GM18909 (cell line): ENCODE measurements at regions not wholly inside any gene's neighbourhood (a gene's known extent, or its start where the extent isn't known, plus 50 kb on each side); places are given as distances from the start of the nearest gene placed in this dataset.
"Not testable (repeated sequence)": the region's sequence is repeated elsewhere in the genome, so short reads cannot be mapped to it uniquely, and the experiment has no call there.

Experiments used
- ATAC-seq: cut with Tn5 transposase; IDR thresholded peaks from one replicate; pipeline ENCODE4 v1.9.1; 2021; ENCODE audit warnings: mild to moderate bottlenecking; ENCODE audit not compliant: unreplicated experiment, poor library complexity

DNA sequence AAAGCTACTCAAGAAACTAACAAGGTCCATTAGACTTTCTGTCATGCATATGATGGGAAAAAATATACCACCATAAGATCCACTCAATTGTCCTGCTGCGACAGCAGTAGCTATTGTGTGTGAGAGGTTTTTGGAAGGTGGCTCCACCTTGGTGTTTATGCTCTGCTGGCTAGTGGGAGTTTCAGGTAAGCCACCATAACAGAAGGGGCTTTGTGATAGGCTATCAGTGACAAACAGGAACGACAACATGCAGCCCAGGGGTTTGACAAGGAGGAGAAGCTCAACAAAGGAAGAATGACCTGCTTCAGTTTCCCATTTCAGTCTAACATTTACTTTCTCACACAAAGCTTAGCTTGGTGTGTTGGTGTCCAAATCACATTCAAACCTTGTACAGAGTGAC lies 182.6 kb downstream of the ATOH1 start:
- ATAC-seq, result no peak

DNA sequence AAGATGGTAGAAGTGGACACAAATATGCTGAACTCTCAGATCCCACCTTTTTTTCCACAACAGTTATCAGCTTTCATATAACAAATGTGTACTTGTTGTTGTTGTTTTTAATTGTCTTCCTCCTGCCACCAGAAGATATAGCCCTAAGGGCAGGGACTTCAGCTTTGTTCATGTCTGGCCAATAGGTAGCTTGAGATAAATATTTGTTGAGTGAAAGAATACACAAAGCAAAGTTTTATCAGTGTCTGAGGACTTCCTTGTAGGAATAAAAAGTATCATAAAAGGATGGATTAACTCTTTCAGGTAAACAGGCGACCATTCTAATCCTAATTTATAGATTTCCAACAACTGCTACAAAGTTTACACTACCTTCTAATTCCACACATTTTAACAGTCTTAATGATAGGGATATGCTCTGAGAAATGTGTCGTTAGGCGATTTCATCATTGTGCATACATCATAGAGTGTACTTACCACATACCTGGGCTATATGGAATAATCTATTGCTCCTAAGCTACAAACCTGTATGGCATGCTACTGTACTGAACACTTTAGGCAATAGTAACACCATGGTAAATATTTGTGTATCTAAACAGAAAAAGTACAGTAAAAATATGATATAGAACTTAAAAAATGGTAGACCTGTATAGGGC lies 186.1 kb downstream of the ATOH1 start:
- ATAC-seq, result no peak

DNA sequence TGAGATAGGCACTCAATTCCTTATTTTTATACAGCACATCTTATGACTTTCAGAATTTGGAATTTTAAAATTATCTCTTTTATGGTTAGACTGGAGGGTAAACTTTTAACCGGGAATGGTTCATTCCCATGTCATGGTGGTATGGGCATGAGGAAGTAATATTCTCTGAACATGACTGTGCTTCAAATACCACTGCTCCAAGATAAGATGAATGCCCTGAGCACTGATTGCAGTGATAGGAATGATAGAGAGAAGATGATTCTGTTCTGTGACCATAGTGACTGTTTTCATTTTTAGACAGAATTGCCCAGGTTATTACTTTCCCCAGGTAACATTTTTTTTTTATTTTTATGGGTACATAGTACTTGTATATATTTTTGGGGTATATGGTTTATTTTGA lies 187.4 kb downstream of the ATOH1 start:
- no peak for ATAC-seq

DNA sequence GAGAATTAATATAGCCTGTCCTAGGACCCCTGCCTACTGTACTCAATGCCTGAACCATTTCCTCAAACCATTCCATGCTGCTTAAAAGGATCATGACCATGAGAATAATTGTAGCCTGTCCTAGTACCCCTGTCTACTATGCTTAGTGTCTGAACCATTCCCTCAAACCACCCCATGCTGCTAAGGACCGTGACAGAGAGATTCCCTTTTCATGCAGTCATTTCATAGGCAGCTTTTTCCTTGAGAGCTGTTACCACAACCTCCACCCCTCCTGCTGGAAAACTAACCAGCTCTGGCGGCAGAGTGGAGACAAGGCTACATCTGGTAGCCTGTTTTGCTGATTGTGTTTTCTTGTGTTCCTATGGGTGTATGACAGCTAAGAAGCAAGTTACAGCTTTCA lies 174.9 kb upstream of the SMARCAD1 start:
- no peak for ATAC-seq

DNA sequence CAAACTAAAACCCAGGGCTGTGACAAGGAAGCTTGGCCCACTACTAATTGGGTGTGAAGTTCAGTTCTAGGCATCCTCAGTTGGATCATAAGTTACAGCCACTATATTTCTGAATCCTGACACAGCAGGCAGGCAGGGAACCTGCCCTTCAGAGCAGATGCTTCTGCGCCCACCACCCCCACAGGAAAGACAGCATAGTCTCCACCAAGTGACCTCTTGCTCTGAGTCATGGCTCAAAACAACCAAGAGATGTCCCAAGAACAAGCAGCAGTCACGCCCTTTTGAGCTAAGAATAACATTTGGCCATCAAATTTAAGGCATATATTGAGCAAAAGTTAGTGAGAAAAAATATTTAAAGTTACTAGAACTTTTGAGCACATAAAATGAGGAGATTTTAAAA lies 170.7 kb upstream of the SMARCAD1 start:
- peak; percentile 84 for ATAC-seq

DNA sequence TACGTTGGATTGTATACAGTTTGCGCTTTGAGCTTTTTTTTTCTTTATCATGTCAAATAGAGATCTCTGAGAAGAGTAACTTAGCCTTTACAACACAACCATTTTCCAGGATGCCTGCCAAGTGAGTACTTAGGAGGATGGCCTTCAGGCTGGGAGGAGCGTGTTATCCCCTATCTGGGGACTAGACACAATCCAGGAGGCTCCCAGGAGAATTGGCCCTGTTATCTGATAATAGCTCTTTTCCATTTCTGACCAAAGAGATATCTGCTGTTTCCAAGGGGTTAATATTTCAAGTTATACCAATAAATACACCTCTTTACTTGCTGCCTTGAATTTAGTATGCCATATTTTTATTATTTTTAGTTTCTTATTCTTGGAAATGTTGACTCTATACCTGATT lies 169.5 kb upstream of the SMARCAD1 start:
- no peak for ATAC-seq

DNA sequence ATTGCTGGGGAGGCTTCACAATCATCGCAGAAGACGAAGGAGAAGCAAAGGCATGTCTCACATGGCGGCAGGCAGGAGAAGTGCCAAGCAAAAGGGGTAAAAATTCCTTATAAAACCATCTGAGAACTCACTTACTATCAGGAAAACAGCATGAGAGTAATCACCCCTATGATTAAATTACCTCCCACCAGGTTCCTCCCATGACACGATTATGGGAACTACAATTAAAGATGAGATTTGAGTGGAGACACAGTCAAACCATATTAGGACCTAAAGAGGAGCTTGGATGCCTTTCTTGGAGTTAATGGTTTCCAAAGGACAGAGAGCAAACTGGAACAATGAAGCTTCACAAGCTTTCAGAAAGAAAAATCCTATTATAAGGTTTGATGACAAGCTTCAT lies 168.4 kb upstream of the SMARCAD1 start:
- no peak for ATAC-seq

DNA sequence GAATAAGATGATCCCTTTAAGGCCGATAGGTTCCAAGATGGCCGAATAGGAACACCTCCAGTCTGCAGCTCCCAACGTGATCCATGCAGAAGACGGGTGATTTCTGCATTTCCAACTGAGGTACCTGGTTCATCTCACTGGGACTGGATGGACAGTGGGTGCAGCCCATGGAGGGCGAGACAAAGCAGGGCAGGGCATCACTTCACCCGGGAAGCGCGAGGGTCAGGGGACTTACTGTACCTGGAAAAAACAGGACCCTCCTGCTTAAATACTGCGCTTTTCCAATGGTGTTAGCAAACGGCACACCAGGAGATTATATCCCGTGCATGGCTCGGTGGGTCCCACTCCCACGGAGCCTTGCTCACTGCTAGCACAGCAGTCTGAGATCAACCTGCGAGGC lies 163.2 kb upstream of the SMARCAD1 start:
- ATAC-seq, result not testable (repeated sequence)

DNA sequence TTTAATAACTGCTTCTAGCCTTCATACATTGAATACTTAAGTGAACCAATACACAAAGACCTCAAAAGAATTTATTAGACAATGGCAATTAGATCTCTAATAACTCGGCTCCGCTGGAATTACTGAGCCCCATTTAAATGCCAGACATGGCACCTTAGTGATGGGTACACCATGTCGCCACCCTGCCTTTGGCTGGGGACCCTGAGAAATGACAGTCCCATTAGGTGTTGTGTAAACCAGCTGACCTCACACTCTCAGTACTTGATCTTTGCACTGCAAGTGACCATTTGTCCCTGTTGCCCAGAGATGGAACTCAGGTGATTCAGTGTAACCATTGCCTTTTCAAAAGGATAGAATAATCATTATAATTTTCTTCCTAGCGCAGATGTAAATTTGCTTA lies 144.6 kb upstream of the SMARCAD1 start:
- ATAC-seq, result no peak

DNA sequence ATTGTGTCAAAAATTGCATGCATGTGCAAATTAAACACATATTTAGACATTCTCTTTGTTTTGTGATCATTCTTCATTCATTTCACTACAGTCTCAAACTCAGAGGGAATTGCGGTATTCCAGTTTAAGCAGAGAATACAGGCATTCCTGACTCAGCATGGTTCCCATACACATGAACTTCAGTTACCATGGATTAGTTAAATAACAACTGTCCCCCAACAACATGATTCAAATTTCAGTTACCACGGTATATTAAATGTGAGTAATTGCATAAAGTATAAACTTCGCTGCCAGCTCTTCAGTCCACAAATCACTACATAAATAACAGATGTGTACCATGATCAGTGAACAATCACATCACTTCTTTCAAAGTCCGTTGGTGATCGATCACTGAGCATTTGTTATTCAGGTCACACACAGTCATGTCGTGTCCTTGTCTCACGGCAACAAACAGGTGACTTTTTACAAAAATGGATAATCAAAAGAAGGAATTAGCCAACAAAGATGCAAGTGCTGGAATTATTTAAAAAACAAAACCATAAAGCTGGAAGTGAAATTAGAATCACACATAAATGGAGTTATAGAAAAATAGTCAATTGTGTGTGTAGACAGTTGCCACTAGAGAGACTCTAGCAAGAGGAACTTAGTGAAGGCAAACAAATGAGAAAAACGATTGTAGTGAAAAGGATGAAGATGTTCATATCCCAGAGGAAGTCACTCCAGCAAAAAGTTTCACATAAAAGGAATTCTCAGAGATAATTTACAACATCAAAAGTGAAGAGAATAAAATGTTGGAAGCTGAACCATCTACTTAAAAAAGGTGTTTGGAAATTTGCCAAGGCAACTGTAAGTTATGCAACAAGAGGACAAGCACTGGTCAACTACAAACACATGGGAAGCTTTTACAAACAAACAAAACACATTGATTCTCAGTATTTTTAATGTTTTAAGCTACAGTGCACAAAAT lies 138.6 kb upstream of the SMARCAD1 start:
- ATAC-seq, result no peak

DNA sequence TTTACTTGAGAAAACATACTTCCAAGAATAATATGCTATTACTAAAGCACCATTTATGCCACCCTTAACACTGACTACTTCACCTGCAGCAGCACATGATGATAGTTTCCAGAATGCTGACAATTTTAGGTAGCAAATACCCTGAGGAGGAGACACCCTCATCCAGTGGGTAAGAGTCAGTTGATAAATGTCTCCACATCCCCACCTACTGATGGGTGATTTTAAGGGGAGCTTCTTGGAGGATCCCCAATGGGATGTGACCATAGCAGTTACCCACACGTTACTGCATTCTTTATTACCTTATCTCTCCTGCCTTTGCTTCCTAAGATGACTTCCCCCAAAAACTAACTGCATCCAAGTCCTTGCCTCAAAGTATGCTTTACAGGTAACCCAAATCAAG lies 131.2 kb upstream of the SMARCAD1 start:
- ATAC-seq, result no peak

DNA sequence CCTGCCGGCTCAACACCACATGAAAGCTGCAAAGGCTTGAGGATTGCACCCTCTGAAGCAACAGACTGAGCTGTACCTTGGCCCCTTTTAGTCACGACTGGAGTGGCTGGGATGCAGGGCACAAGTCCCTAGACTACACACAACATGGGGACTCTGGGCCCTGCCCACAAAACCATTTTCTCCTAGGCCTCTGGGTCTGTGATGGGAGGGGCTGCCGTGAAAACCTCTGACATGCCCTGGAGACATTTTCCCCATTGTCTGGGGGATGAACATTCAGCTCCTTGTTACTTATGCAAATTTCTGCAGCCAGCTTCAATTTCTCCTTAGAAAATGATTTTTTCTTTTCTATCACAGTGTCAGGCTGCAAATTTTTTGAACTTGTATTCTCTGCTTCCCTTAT lies 123.5 kb upstream of the SMARCAD1 start:
- no peak for ATAC-seq

DNA sequence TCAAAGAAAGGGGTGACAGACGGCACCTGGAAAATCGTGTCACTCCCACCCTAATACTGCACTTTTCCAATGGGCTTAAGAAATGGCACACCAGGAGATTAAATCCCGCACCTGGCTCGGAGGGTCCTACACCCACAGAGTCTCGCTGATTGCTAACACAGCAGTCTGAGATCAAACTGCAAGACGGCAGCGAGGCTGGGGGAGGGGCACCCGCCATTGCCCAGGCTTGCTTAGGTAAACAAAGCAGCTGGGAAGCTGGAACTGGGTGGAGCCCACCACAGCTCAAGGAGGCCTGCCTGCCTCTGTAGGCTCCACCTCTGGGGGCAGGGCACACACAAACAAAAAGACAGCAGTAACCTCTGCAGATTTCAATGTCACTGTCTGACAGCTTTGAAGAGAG lies 108.5 kb upstream of the SMARCAD1 start:
- not testable (repeated sequence) for ATAC-seq

DNA sequence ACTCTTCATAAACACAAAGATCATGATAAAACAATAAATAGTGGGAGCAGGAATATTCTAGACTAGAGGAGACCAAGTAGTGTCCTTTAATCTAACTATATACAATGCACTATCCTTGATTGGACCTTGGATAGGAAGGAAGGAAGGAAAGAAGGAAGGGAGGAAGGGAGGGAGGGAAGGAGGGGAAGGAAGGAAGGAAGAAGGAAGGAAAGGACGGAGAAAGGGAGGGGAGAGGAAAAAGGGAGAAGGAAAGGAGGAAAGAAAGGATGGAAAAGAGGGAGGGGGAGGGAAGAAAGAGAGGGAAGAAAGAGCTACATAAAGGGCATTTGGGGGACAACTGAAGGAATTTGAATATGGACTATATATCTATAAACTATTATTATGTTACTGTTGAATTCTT lies 95.0 kb upstream of the SMARCAD1 start:
- no peak for ATAC-seq

DNA sequence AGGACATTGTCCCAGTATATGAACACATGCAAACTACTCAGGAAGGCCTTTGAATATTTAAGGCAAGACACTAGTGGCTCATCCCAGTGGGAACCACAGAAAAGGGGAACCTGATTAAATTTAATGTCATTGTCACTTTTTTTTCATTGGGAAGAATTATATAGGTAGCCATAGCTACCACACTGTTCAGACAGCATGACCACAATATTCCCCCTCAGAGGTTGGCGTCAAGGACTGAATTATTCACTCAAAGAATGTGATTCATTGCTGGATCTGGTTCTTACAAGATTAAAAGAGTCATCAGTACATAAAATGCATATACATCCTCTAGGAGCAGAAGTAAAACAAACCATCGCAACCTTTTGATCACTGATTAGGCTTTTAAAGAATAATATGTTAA lies 92.0 kb upstream of the SMARCAD1 start:
- no peak for ATAC-seq

DNA sequence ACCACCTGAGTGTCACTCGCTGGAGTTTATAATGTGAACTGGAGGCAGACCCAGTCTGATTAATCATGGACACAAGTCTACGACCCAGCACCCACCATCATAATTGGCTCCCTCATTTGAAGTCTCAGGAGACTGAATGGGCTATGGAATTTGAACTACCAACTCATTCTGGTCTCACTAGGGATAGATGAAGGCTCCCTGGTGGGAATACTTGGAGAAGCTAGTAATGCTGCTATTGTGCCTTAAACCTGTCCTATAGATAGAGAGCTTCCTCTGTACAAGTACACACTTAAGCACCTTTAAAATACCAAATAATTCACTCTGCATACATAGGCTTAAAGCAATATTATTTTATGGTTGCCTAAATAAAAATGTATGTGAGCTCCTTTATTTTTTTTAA lies 90.8 kb upstream of the SMARCAD1 start:
- ATAC-seq, result no peak

DNA sequence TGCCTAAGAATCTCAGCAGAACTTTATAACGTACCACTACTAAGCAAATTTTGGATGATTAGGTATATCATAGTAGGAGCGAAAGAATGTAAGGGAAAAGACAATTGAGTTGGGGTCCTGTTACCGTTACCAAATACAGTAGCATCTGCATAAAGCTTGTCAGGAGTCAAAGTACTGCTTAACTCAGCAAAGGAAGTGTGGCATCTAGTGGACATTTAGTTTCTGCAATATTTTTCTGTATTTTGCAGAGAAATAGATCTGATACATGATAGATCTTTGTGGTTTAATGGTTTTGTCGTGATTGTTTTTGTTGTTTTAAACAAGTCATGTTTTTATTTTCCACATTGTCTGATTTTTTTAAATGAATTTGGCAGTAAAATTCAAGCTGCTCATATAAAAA lies 81.0 kb upstream of the SMARCAD1 start:
- ATAC-seq, result no peak

DNA sequence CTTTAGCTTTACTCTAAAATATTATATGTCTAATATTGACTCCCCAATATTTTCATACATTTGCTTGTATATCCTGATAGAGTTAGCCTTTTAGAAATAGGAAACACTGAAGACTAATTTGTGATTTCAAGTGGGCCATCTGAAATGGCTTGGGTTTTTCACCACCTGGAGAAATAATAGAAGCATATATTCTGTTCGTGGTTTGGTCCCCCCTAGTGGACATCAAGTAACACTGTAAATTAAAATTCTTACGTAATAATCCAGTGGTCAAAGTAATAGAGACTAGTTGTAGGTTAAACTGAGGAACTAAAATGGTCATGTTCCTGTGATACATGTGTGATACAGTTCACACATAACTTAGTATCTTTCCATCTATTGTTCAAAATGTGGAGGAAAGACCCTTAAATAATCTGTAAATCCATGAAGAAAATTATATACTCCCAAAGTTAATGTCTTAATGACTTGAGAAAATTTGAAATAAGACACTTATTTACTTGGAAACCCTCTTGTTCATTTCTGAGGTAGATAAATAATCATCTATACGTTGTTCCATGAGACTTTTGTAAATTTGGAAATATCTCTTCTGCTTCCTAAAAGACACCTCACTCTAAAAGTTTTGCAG lies 79.8 kb upstream of the SMARCAD1 start:
- peak; percentile 86 for ATAC-seq

DNA sequence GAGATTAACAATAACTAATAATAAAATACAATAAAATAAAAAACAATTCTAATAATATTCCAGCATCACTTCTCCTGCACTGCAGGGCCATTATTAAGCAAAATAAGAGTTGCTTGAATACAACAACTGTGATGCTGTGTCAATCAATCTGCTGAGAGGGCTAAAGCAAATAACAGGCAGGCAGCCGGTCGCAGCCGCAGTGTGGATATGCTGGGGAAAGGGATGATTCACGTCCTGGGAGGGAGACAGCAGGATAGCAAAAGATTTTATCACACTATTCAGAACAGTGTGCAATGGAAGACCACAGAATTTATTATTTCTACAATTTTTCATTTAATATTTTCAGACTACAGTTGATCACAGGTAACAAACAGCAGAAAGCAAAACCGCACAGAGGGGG lies 76.5 kb upstream of the SMARCAD1 start:
- no peak for ATAC-seq

DNA sequence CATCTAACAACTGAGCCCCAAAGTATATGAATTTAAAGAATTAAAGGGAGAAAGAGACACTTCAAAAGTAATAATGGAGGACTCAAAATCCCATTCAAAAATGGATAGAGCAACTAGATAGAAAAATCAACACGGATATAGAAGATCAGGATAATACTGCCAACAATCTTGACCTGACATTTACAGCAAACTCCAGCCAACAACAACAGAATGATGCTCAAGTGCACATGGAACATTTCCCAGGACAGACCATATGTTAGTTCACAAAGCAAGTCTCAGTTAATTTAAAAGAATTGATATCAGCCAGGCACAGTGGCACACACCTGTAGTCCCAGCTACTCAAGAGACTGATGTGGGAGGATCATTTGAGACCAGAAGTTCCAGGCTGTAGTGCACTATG lies 72.0 kb upstream of the SMARCAD1 start:
- no peak for ATAC-seq

DNA sequence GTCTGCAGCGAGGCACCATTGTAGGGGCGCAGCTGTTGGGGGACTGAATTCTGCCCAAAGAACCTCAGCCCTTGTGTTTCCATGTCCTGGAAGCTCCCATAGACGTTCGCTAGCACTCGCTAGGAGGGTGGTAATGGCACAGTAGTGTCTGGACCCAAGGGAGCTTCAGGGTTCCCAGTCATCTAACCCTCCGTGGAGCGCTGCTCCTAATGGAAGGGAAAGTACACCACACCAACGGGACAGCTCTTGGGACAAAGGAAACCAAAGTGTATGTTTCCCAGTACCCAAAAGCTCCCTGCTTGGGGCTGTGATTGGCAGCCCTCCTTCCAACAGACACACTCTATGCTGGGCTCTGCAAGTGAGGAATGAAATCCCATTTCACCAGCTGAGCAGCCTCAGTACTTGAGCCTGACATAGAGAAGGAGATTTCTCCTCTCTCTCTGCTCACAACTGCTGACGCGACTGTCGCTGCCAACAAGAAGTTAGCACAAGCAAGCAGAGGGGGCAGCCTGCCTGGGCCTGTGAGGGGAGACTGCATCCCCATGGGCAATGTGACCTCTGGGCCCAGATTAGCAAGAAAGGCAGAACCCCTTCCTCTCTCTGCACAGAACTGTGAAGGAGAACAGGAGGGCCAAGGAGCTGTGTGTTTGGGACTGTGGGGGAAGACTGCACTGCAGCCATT lies 67.6 kb upstream of the SMARCAD1 start:
- no peak for ATAC-seq
